GM03348 (cell line): ENCODE measurements at regions not wholly inside any gene's neighbourhood (a gene's known extent, or its start where the extent isn't known, plus 50 kb on each side); places are given as distances from the start of the nearest gene placed in this dataset.

ENCODE experiments used
- DNase-seq: peaks from one replicate; pipeline ENCODE4 v3.0.0; 2012; ENCODE audit warnings: low spot score

- no peak for DNase-seq
These were observed 63.0 kb downstream of the INSIG1 start for GRCh38 chr7:155360495-155361345.

DNA sequence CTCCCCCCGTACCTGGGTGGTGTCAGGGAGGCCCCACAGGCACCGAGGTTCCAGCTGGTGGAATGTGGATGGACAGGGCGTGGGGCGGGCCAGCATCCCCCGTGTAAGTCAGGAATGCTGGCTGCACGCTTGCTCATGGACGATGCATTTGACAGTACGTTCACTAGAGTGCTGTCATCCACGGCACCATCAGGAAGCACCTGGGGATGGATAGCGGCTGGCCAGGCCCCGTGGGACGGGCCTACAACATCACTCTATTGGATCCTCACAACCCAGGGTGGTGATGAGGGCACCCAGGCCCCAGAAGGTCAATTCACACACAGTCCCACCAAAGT, 63.6 kb downstream of the INSIG1 start:
- DNase-seq: no peak

DNA sequence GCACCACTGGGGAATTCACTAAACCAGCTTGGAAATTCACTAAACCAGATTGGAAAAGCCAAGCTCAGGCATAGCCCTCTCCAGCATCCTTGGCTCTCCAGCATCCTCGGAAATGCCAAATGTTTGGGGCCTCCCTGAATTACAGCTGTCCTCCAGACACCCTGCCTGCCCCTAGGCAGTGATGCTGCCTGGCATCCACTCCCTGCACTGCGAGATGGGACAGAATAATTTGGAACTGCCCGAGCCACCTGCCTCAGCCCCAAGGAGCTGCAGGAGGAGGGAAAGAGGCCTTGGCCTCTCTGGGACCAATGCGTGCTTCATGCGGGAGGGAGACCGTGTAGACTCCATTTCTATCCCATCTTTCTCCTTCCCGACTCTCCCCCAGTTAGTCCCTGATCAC, 64.3 kb downstream of the INSIG1 start:
- DNase-seq: no peak

- DNase-seq: no peak
These were observed 64.9 kb downstream of the INSIG1 start for GRCh38 chr7:155362380-155363145.

DNA sequence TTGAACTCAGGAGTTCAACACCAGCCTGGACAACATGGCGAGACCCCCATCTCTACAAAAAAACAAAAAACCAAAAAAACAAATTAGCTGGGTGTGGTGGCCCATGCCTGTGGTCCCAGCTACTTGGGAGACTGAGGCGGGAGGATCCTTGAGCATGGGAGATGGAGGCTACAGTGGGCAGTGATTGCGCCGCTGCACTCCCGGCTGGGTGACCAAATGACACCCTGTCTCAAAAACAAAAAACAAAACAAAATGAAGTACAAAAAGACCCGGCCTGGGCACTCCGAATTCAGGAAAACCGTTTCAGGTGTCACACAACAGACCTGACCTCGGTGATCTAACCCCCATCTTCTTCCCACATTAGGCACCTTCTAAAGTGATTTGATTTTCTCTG, 65.5 kb downstream of the INSIG1 start:
- DNase-seq: no peak

GRCh38 chr7:155363852-155364600, 66.3 kb downstream of the INSIG1 start:
- DNase-seq: no peak

GRCh38 chr7:155365146-155365874, 67.6 kb downstream of the INSIG1 start:
- no peak for DNase-seq

DNA sequence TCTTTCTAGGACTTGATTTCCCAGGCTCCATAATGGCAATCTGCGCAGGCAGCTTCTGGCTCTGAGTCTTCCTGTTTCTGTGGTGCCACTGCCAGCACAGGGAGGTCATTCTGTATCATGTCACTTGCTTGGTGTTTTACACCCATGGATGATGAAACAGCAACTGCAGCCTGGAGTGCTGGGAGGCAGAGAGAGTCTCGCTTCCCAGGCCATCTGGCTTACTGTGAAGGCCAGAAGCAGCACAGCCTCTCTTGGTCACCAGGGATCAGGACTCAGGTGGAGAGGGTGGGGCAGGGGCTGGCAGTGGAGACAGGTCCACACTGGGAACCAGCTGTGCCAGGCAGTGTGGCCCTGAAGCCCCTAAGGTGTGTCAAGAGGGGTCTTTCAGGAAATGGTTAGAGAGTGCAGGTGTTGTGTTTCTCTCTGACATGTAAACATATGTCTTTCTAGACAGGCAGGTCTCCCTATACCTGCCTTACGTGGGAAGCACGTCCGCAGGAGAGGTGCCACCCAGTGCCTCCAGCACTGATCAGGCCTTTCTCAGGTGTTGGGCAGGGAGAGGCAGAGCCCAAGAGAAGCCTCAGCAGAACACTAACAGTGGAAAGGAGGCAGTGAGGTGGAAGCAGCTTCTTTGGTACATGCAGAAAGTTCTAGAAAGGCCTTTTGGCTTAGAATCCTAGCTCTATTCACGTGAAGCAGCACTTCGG, 71.4 kb downstream of the INSIG1 start:
- no peak for DNase-seq

GRCh38 chr7:155369766-155370165, 72.1 kb downstream of the INSIG1 start:
- no peak for DNase-seq

DNA sequence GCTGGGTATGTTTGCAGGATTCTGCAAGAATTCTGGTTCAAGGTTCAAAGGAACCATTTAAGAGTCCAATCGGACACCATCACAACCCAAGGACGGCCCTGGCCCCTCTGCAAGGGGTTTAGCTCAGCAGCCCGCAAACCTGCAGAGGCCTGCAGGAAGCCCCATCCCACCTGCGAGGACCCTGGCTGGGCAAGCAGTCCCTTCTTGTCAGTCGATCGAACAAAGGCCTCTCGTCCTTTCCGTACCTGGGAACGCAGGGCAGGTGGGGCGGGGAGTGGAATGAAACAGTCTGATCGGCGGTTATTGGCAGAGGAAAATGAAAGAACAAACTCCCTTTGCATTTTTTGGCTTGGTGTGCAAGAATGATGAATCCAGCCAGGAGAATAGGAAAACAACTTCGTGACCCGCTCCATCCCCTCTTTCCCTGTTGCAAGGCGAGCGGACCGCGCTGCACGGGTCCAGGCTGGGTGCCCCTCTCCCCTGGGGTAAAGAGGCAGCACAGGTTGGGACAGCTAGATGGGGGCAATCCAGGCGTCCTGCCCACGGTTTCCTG, 73.7 kb downstream of the INSIG1 start:
- no peak for DNase-seq

- DNase-seq: peak; percentile 60
These were observed 74.5 kb downstream of the INSIG1 start for GRCh38 chr7:155371884-155372781.

DNA sequence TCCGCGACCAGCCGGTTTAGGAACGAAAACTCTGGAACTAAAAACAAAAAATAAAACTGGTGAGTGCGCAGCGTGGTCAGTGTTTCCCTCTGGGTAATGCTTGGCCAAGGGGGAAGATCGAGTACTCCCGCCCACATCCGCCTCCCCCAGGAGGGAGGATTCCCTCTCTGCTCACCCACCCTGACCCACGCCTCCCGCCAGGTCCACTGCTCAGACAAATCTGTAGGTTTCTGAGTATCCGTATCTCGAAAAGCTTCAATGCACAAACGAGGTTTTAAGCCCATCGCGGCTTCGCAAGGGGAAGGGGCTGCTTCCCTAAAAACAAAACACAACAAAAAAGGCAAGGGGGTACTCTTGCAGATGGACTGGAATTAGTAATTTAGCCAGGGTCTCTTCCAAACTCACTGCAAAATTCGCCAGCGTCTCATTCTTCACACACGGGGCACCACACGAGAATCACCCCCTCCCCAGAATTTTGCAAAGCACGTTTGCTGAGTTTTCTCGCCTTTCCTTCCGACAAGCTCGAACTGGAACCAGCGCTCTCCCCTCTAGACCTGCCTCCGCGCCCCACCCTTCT, 75.2 kb downstream of the INSIG1 start:
- no peak for DNase-seq

- peak; percentile 34 for DNase-seq
These were observed 75.9 kb downstream of the INSIG1 start for GRCh38 chr7:155373359-155374273.

GRCh38 chr7:155374276-155375252, 76.9 kb downstream of the INSIG1 start:
- DNase-seq: no peak

- no peak for DNase-seq
These were observed 77.9 kb downstream of the INSIG1 start for GRCh38 chr7:155375337-155376277.
